HG03280 (cell line): ENCODE measurements at regions not wholly inside any gene's neighbourhood (a gene's known extent, or its start where the extent isn't known, plus 50 kb on each side); places are given as distances from the start of the nearest gene placed in this dataset.
"Not testable (repeated sequence)": the region's sequence is repeated elsewhere in the genome, so short reads cannot be mapped to it uniquely, and the experiment has no call there.

Experiments used
- ATAC-seq: cut with Tn5 transposase; IDR thresholded peaks from one replicate; pipeline ENCODE4 v1.9.1; 2021; ENCODE audit warnings: mild to moderate bottlenecking, moderate library complexity; ENCODE audit not compliant: unreplicated experiment

DNA sequence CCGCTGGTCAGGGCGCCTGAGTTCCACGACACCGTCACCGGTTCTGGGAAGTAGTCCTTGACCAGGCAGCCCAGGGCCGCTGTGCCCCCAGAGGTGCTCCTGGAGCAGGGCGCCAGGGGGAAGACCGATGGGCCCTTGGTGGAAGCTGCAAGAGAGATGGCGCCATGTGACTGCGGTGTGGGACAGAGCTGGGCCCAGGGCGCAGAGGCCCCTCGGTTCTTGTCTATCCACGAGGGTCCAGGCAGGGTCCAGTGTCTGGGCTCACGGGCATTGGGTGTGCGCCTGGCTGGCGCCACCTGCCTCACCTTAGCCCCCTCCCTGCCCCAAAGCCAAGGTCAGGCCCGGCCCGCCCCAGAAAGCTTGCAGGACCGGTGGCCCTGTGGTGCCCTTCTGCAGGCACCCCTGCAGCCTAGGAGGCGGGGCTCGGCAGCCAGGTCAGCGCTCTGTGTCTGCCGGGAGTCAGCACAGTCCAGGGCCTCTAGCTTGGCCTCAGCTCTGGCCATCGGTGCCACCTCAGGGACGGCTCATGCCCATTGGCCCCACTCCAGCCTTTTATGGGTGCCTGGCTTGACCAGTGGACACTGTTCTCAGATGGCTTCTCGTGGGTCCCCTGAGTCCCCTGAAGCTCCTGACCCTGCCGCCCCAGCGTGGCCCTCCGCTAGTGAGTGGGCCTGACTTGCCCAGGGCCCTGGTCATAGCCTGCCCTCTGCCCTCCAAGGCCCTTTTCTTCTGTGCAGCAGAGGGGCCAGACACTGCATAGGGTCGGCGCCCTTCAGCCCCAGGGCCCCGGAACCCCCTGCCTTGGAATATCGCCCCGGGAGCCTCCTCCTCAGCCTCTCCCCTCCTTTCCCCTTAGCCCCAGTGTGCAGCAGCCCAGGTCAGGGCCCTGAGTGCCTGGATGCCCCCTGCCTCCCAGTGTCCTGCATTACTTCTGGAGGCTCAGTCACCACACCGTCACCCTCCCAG, 245.2 kb downstream of the TMEM121 start:
- ATAC-seq, result not testable (repeated sequence)

- not testable (repeated sequence) for ATAC-seq
Measured at GRCh38 chr14:105772710-105773250, 246.4 kb downstream of the TMEM121 start.

- no peak for ATAC-seq
Measured at GRCh38 chr14:105773584-105773983, 247.2 kb downstream of the TMEM121 start.

DNA sequence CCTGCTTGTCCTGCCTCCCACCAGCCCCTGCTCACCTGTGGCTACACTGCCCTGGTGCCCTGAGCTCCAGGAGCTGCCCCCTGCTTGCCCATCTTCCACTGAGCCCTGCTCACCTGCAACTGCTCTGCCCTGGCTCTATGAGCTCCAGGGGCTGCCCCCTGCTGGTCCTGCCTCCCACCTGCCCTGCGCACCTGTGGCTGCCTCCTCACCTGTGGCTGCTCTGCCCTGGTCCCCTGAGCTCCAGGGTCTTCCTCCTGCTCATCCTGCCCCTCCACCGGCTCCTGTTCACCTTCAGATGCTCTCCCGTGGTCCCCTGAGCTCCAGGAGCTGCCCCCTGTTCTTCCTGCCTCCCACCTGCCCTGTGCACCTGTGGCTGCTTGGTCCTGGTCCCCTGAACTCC, 247.6 kb downstream of the TMEM121 start:
- ATAC-seq, result no peak

GRCh38 chr14:105774585-105775348, 248.4 kb downstream of the TMEM121 start:
- not testable (repeated sequence) for ATAC-seq

DNA sequence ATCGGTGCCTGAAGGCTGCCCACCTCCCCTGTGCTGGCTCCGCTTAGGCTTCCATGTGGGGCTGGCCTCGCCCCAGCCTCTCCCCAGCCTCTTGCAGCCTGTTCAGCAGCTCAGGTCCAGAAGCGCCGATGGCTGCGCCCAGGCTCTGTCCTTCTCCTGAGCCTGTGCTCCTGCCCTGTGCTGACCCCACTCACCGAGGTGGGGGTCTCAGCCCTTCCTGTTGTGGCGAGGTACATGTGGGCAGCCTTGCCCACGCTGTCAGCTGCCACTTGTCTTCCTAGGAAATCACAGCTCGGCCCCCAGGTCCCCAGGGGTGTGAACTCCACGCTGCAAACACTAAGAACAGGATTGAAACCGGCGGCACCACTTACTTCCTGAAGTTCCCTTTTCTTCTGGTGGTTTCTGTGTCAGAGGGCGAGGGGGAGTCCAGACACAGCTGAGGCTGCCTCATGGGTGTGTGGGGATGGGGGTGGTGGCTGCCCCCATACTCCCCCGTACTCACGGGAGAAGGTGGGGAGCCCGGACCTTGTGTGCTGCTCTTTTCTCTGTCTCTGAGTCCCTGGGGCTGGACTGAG, 249.1 kb downstream of the TMEM121 start:
- not testable (repeated sequence) for ATAC-seq

GRCh38 chr14:105776112-105776511, 249.7 kb downstream of the TMEM121 start:
- ATAC-seq, result not testable (repeated sequence)

- ATAC-seq, result no peak
Measured at GRCh38 chr14:105776924-105777323, 250.5 kb downstream of the TMEM121 start.

- no peak for ATAC-seq
Measured at GRCh38 chr14:105783707-105784106, 257.3 kb downstream of the TMEM121 start.

GRCh38 chr14:105793836-105794235, 267.5 kb downstream of the TMEM121 start:
- no peak for ATAC-seq

- ATAC-seq, result no peak
Measured at GRCh38 chr14:105797546-105797945, 271.2 kb downstream of the TMEM121 start.

GRCh38 chr14:105805701-105806100, 279.3 kb downstream of the TMEM121 start:
- ATAC-seq, result no peak

DNA sequence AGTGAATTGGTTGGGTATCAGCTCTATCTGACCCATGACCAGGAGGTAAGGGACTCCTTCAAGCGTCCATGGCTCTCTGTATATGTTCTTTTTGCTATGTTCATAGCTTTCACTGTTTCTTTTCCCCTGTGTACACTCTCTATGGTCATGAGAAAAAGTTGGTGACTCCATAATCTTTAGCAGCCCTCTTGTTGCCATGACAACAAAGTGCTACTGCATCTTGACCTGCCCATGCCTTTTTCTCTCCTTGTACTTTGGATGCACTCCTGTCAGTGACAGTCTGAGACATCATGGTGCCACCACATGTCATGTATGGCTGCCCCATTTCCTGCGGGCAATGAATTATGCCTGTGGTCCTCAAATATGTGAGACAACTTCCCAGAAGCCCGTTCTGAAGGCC, 280.2 kb downstream of the TMEM121 start:
- no peak for ATAC-seq

DNA sequence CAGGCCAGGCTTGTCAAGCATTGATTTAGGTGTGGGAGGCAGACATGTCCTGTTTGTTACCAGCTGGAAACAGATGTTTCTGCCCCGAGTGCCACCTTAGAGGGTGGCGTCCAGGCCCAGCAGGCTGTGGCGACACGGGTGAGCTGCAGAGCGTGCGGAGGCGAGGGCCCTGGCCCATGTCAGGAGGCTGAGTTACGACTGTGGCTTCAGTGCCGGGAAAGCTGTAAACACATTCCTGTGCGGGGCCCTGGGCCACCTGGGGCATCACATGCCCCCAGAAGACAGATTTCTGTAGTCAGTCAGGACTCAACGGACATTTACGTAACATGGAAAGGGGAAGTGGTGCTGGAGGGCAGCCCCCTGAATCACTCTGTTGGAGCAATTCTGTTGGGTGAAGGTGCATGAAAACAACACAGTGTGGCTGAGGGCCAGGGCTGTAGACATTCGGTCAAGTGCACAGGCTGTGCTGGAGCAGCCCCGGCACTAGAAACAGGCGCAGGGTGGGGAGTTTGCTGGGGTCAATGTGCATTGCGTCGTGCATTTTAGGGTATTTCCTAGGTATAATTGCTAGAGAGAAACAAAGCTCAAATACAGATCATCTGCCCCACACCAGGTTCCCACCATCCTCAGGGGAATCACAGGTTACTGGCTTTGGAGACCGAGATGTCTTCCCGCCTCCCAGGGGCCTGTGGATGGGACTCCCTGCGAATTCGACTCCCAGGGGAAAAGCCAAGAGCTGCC, 291.8 kb downstream of the TMEM121 start:
- ATAC-seq, result no peak

DNA sequence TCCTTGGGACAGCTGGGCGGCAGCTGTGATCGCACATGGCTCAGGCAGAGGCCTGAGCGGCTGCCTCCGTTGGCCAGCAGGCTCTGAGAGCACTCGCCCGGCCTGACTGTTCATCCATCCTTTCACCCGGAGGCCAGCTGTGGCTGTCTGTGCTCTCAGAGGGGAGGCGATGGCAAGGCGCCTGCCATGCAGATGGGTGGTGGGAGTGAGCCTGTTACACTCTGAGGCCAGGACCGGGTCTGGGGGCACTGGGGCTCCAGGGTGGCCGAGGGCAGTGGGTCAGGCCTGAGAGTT, 292.3 kb downstream of the TMEM121 start:
- no peak for ATAC-seq

DNA sequence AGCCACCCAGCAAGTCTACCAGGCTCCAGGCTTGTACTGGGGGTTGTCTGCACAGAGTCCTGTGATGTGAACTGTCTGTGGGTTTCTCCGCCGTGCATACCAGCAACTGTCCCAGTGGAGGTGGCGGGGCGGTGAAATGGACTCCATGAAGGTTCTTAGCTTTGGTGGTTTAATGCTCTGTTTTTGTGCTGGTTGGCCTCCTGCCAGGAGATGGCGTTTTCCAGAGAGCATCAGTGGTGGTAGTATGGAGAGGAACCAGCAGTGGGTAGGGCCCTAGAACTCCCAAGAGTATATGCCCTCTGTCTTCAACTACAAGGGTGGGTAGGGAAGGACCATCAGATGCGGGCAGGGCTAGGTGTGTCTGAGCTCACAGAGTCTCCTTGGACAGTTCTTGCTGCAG, 303.8 kb downstream of the TMEM121 start:
- no peak for ATAC-seq

DNA sequence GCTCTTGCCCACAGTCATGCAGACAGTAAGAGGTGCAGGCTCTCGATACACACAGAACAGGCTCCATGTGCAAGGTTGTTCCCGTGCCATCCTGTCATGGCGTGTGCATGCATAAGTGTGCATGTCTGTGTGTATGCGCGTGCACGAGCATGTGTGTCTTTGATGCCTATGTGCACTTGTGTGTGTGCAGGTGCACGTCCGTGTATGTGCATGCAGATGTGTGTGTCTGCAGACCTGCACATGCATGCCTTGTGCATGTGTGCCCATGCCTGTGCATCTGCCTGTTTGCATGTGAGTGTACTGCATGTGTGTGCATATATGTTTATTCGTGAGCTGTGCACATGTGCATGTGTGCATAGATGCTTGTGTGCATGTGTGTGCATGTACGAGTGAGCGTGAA, 309.8 kb downstream of the TMEM121 start:
- ATAC-seq, result no peak

DNA sequence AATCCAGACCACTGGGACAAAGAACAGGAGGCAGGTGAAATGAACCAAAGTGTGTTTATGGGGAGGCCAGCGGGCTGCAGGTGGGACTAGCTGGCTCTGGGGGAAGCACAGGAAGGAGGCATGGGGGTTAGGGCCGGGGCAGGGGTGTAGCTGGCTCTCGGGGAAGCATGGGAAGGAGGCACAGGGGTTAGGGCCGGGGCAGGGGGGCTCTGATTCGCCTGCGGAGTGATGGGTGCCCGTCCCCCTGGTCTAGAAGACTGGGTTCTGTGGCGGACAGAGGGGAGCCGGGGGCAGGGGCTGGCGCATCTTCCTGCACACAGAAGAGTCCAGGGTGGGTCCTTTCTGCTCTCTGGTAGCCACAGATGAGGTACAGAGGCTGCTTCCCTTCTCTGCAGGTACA, 310.3 kb downstream of the TMEM121 start:
- ATAC-seq, result no peak

DNA sequence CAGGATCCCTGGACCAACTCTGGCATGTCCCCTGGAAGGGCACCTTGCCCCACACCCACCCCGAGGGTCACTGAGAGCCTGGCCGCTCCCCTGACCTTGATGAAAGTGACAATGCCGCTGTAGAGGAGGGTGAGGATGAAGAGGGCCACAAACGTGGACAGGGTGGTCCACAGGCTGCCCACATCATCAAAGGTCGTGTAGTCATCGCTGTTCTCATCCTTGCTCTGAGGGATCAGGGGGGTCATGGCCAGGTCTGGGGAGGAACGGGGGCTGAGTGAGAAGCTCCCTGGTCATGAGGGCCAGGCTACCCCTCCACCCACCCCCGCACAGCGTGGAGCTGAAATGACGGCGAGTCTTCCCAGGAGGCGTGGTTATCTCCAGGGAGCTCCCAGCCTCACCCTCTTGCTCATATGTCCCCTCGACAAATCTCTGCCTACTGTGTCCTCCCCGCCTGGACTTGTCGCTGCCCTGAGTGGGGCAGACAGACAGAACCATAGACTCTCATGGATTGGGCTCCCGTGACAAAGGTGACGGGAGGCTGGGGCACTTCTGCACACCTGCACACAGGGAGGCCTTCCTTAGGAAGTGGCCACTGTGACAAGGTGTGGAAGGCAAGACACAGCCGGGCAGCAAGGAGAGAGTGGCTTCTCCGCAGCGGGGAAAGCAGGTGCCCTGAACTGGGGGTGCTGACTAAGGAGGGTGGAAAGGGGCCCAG, 311.1 kb downstream of the TMEM121 start:
- ATAC-seq, result no peak

- no peak for ATAC-seq
Measured at GRCh38 chr14:105838107-105838506, 311.7 kb downstream of the TMEM121 start.
